ENCODE measurements at regions not wholly inside any gene's neighbourhood (a gene's known extent, or its start where the extent isn't known, plus 50 kb on each side); places are given as distances from the start of the nearest gene placed in this dataset.

DNA sequence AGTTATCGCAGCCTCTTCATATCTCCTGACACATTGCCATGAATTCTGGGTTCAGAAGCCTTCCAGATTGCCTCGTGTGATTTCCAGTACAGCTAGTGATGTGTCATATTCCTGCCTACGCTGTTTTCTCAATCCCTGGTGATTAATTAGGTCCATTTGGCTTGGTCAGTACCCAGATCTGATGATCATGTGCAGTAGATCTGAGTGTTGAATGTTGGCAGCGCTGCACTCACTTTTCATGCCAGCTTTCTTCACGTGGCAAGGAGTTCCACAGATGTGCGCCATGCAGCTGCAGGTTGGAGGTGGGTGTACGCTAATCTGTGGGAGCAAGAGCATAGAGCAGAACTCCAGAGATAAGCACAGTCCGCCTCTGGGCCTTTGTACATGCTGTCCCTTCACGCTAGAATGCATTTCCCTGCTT is 86.9 kb upstream of the COL6A5 start:
- TF ChIP-seq, protein P1, sequence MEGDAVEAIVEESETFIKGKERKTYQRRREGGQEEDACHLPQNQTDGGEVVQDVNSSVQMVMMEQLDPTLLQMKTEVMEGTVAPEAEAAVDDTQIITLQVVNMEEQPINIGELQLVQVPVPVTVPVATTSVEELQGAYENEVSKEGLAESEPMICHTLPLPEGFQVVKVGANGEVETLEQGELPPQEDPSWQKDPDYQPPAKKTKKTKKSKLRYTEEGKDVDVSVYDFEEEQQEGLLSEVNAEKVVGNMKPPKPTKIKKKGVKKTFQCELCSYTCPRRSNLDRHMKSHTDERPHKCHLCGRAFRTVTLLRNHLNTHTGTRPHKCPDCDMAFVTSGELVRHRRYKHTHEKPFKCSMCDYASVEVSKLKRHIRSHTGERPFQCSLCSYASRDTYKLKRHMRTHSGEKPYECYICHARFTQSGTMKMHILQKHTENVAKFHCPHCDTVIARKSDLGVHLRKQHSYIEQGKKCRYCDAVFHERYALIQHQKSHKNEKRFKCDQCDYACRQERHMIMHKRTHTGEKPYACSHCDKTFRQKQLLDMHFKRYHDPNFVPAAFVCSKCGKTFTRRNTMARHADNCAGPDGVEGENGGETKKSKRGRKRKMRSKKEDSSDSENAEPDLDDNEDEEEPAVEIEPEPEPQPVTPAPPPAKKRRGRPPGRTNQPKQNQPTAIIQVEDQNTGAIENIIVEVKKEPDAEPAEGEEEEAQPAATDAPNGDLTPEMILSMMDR (conservative IDR thresholded peaks at IDR 0.05; ENCODE audit: low read length), result no peak
- no peak for TF ChIP-seq EZH2phosphoT487 (IDR thresholded peaks at IDR 0.05; ENCODE audit: borderline replicate concordance)
- no peaks in the 10 kb centered on the region for H3K9me2 ChIP-seq (replicated peaks; ENCODE audit: low read depth, low read length)
- no peaks in the 10 kb centered on the region for H3K9me3 ChIP-seq (ENCODE audit: insufficient read depth, low read depth, low read length)
- H3K4me2 ChIP-seq (ENCODE audit: low read depth, low read length, poor library complexity, severe bottlenecking), result no peak overlapping the region
- H3K9ac ChIP-seq (ENCODE audit: low read depth, low read length, poor library complexity, severe bottlenecking), result no peak overlapping the region
- H3K79me2 ChIP-seq (ENCODE audit: insufficient read depth, low read length), result no peaks in the 10 kb centered on the region
- no peaks in the 10 kb centered on the region for H3K36me3 ChIP-seq (ENCODE audit: insufficient read depth, low read length)
- no peak overlapping the region for H3K4me3 ChIP-seq (ENCODE audit: low read length, poor library complexity, severe bottlenecking)
- no peaks in the 10 kb centered on the region for H3K27me3 ChIP-seq (ENCODE audit: insufficient read depth, low read length, poor library complexity, severe bottlenecking)
- no peak overlapping the region for H2AFZ ChIP-seq (ENCODE audit: low read length)
- H3K4me1 ChIP-seq (ENCODE audit: insufficient read depth, low read length, poor library complexity, severe bottlenecking), result no peaks in the 10 kb centered on the region
- H4K20me1 ChIP-seq (ENCODE audit: insufficient read depth, low read length, poor library complexity, severe bottlenecking), result no peaks in the 10 kb centered on the region
- H3F3A ChIP-seq (ENCODE audit: low read depth), result no peaks in the 10 kb centered on the region

DNA sequence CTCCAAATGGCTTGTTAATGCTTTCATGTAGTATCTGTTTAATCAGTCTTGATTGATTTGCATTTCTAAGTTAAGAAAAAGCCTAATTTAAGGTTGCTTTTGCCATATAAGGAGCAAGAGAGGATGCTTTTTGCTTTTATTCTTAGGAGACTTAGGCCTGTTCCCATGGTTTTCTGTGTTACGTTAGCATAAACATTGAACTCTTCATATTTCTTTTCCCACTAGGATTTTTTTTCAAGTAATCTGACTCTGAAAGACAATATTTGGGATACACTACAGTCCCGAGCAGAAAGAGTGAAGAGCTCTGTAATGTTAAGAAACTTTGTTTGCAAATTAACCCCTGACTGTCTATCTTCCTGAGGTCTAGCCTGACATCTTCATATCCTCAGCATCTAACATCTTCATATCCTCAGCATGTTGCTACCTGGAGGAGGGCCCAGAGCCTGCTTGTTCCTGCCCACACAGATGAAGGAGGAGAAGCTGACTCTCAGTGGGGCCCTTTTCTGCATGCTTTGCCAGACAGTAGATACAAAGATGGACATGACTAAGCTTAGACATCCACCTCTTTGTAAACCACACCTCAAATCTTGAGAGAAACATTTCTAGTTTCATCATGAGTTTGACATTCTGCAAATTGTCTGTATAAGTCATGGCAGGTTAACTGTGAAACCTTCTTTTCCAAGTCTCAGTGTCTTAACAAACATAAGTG is 86.2 kb upstream of the COL6A5 start:
- H3K27me3 ChIP-seq (ENCODE audit: insufficient read depth, low read length, poor library complexity, severe bottlenecking), result no peaks in the 10 kb centered on the region
- no peaks in the 10 kb centered on the region for H3K79me2 ChIP-seq (ENCODE audit: insufficient read depth, low read length)
- H3K9me3 ChIP-seq (ENCODE audit: insufficient read depth, low read depth, low read length), result no peaks in the 10 kb centered on the region
- H3K4me2 ChIP-seq (ENCODE audit: low read depth, low read length, poor library complexity, severe bottlenecking), result no peak overlapping the region
- no peak for TF ChIP-seq EZH2phosphoT487 (IDR thresholded peaks at IDR 0.05; ENCODE audit: borderline replicate concordance)
- TF ChIP-seq, protein P1 (conservative IDR thresholded peaks at IDR 0.05; ENCODE audit: low read length), result no peak
- H2AFZ ChIP-seq (ENCODE audit: low read length), result no peak overlapping the region
- no peaks in the 10 kb centered on the region for H3K36me3 ChIP-seq (ENCODE audit: insufficient read depth, low read length)
- H3F3A ChIP-seq (ENCODE audit: low read depth), result no peaks in the 10 kb centered on the region
- H4K20me1 ChIP-seq (ENCODE audit: insufficient read depth, low read length, poor library complexity, severe bottlenecking), result no peaks in the 10 kb centered on the region
- no peaks in the 10 kb centered on the region for H3K9me2 ChIP-seq (replicated peaks; ENCODE audit: low read depth, low read length)
- H3K4me3 ChIP-seq (ENCODE audit: low read length, poor library complexity, severe bottlenecking), result no peak overlapping the region
- no peak overlapping the region for H3K9ac ChIP-seq (ENCODE audit: low read depth, low read length, poor library complexity, severe bottlenecking)
- no peaks in the 10 kb centered on the region for H3K4me1 ChIP-seq (ENCODE audit: insufficient read depth, low read length, poor library complexity, severe bottlenecking)

DNA sequence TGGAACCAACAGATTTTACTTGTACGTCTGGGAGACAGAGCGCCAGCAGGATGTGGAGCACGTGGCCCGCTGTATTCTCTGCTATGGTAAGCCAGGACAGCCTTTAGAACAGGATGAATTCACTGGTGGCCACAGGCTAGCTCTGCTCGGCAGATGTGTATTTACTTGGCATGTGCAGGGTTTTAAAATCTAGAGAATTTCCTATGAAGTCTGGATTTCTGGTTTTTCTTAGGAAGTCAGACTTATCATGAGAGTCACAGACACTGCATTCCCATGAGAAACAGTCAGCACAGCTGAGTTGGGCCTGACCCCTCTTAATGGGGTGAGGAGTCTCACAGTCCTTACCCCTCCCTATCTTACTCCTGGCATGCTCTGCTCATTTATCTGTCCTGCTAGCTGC is 84.6 kb upstream of the COL6A5 start:
- H3K4me3 ChIP-seq (ENCODE audit: low read length, poor library complexity, severe bottlenecking), result no peak overlapping the region
- no peak for TF ChIP-seq EZH2phosphoT487 (IDR thresholded peaks at IDR 0.05; ENCODE audit: borderline replicate concordance)
- TF ChIP-seq, protein P1 (conservative IDR thresholded peaks at IDR 0.05; ENCODE audit: low read length), result no peak
- H3K79me2 ChIP-seq (ENCODE audit: insufficient read depth, low read length), result no peaks in the 10 kb centered on the region
- H3K27me3 ChIP-seq (ENCODE audit: insufficient read depth, low read length, poor library complexity, severe bottlenecking), result no peaks in the 10 kb centered on the region
- H3K9ac ChIP-seq (ENCODE audit: low read depth, low read length, poor library complexity, severe bottlenecking), result no peak overlapping the region
- no peaks in the 10 kb centered on the region for H3F3A ChIP-seq (ENCODE audit: low read depth)
- no peaks in the 10 kb centered on the region for H3K9me2 ChIP-seq (replicated peaks; ENCODE audit: low read depth, low read length)
- no peak overlapping the region for H2AFZ ChIP-seq (ENCODE audit: low read length)
- H3K4me1 ChIP-seq (ENCODE audit: insufficient read depth, low read length, poor library complexity, severe bottlenecking), result no peaks in the 10 kb centered on the region
- no peak overlapping the region for H3K4me2 ChIP-seq (ENCODE audit: low read depth, low read length, poor library complexity, severe bottlenecking)
- H4K20me1 ChIP-seq (ENCODE audit: insufficient read depth, low read length, poor library complexity, severe bottlenecking), result no peaks in the 10 kb centered on the region
- no peaks in the 10 kb centered on the region for H3K9me3 ChIP-seq (ENCODE audit: insufficient read depth, low read depth, low read length)
- H3K36me3 ChIP-seq (ENCODE audit: insufficient read depth, low read length), result no peaks in the 10 kb centered on the region
